GM12878 (cell line): ENCODE measurements at regions not wholly inside any gene's neighbourhood (a gene's known extent, or its start where the extent isn't known, plus 50 kb on each side); places are given as distances from the start of the nearest gene placed in this dataset.

Source experiments
- ATAC-seq: fragments of 200-7000 bp; cut with Tn5 transposase; 3 replicates; pipeline ENCODE4 v1.9.1; 2020; ENCODE audit warnings: mild to moderate bottlenecking, moderate library complexity
- BruUV-seq: library from RNA; stranded (reverse); fragments of 400-500 nt; replicated peaks from 2 replicates; lab custom pipeline; 2021; lab: Mats Ljungman, UMichigan
- CTCF ChIA-PET: fragments of 300-600 bp; sonication (Branson Sonifier 250); formaldehyde crosslinking; extraction: SDS; loops from one replicate; lab custom pipeline; 2021; ENCODE audit warnings: inconsistent platforms; lab: Yijun Ruan, JAX
- POLR2A ChIA-PET: fragments of 350-600 bp; formaldehyde crosslinking; extraction: SDS; loops from one replicate; lab custom pipeline; 2021; ENCODE audit warnings: inconsistent platforms; lab: Charles Lee
- RAD21 ChIA-PET: fragments of 300-600 bp; sonication (Branson Sonifier 250); formaldehyde crosslinking; loops from one replicate; lab custom pipeline; 2023; ENCODE audit warnings: antibody characterized with exemption; ENCODE audit not compliant: unreplicated experiment; lab: Charles Lee
- SMC1A ChIA-PET: fragments of 300-600 bp; sonication (Branson Sonifier 250); formaldehyde crosslinking; loops from one replicate; lab custom pipeline; 2023; ENCODE audit not compliant: unreplicated experiment, uncharacterized antibody; lab: Charles Lee
- DNase-seq: peaks from one replicate; pipeline ENCODE4 v3.0.0-alpha.2; 2011; ENCODE audit warnings: low read depth, low spot score
- FAIRE-seq: peaks from 3 replicates; lab custom pipeline; 2011; peaks lifted over from hg19 to GRCh38; lab: Jason Lieb, UNC
- H2AFZ ChIP-seq: 2 replicates; pipeline ENCODE4 v1.6.0; 2011; ENCODE audit warnings: low read depth, low read length, control low read depth; ENCODE audit not compliant: control insufficient read depth
- H3K27ac ChIP-seq: 2 replicates; pipeline ENCODE4 v1.5.1; 2011; ENCODE audit warnings: control low read depth; ENCODE audit not compliant: control insufficient read depth, insufficient read depth
- H3K27me3 ChIP-seq, 2 experiments: replicated peaks in 1 of 2; 2 replicates each; pipeline versions ENCODE4 v1.6.0 to v1.6.1; 2011; ENCODE audit warnings: low read length in 1 of 2; ENCODE audit not compliant: control insufficient read depth in 2 of 2, insufficient read depth in 2 of 2
- H3K36me3 ChIP-seq, 2 experiments: 2 replicates each; pipeline ENCODE4 v1.5.1; 2011; ENCODE audit warnings: low read length in 1 of 2; ENCODE audit not compliant: control insufficient read depth in 2 of 2, insufficient read depth in 2 of 2
- H3K4me1 ChIP-seq: 2 replicates; pipeline ENCODE4 v1.6.1; 2011; ENCODE audit warnings: mild to moderate bottlenecking, low read length, moderate library complexity, mixed read lengths; ENCODE audit not compliant: control insufficient read depth, insufficient read depth
- H3K4me2 ChIP-seq: 2 replicates; pipeline ENCODE4 v1.6.0; 2011; ENCODE audit warnings: control low read depth; ENCODE audit not compliant: control insufficient read depth, insufficient read depth
- H3K4me3 ChIP-seq: fragments of 200-600 bp; sonication (generic); 2 replicates; pipeline ENCODE4 v1.5.1; 2016
- H3K79me2 ChIP-seq: 2 replicates; pipeline ENCODE4 v1.6.0; 2011; ENCODE audit warnings: low read length; ENCODE audit not compliant: control insufficient read depth, insufficient read depth
- H3K9ac ChIP-seq: 2 replicates; pipeline ENCODE4 v1.8.0; 2011; ENCODE audit warnings: low read length, control low read depth, mixed read lengths; ENCODE audit not compliant: control insufficient read depth, insufficient read depth
- H3K9me3 ChIP-seq: replicated peaks from 3 replicates; pipeline ENCODE4 v1.5.1; 2011; ENCODE audit warnings: mild to moderate bottlenecking, low read length; ENCODE audit not compliant: control insufficient read depth, insufficient read depth
- H4K20me1 ChIP-seq: 2 replicates; pipeline ENCODE4 v1.6.0; 2011; ENCODE audit not compliant: control insufficient read depth, insufficient read depth
- GABPA ChIP-seq: IDR thresholded peaks from 2 replicates; pipeline ENCODE4 v1.6.1; 2014; ENCODE audit warnings: antibody characterized with exemption, low read depth, mild to moderate bottlenecking, inconsistent platforms
- NFXL1 ChIP-seq: fragments of 450-650 bp; IDR thresholded peaks from 2 replicates; pipeline ENCODE4 v1.6.1; 2017; ENCODE audit warnings: antibody characterized with exemption, mild to moderate bottlenecking, borderline replicate concordance
- NFYB ChIP-seq: IDR thresholded peaks from 2 replicates; pipeline ENCODE4 v1.6.1; 2011; ENCODE audit warnings: low read depth, mild to moderate bottlenecking, low read length, improper control_type of control experiment, moderate library complexity; ENCODE audit not compliant: insufficient read depth
- POLR2AphosphoS5 ChIP-seq: IDR thresholded peaks from 2 replicates; pipeline ENCODE4 v1.6.1; 2011; ENCODE audit warnings: mild to moderate bottlenecking, low read length, inconsistent platforms
- SKIL ChIP-seq: fragments of 450-650 bp; IDR thresholded peaks from 2 replicates; pipeline ENCODE4 v1.6.1; 2017; ENCODE audit warnings: mild to moderate bottlenecking, low read depth, inconsistent platforms; ENCODE audit not compliant: poor library complexity, severe bottlenecking
- YBX1 ChIP-seq: fragments of 450-650 bp; IDR thresholded peaks from 2 replicates; pipeline ENCODE4 v1.6.1; 2016; ENCODE audit warnings: antibody characterized with exemption
- WGBS: methylation state at CpG from one replicate; pipeline ENCODE4 v1.1.6; 2016; ENCODE audit warnings: low lambda C conversion rate; ENCODE audit not compliant: insufficient replicate concordance, insufficient coverage; ENCODE audit errors: missing lambda C conversion rate; 5-methylcytosine and 5-hydroxymethylcytosine counted together
- in situ Hi-C: fragments of 300-500 bp; cut with MboI; formaldehyde crosslinking; loops from 9 replicates; pipeline ENCODE4 v1.14.3; 2018; ENCODE audit warnings: mixed read lengths
- intact Hi-C: fragments of 100-400 bp; cut with micrococcal nuclease; formaldehyde crosslinking; loops from one replicate; pipeline ENCODE4 v1.14.2; 2022; ENCODE audit not compliant: unreplicated experiment
- TF ChIP-seq, protein P1 (sequence below): IDR thresholded peaks from 2 replicates; pipeline ENCODE4 v1.6.1; 2012; ENCODE audit warnings: low read depth, low read length, improper control_type of control experiment
- TF ChIP-seq, protein P2 (sequence below): fragments of 450-650 bp; IDR thresholded peaks from 2 replicates; pipeline ENCODE4 v1.6.1; 2017; ENCODE audit warnings: mild to moderate bottlenecking, moderate library complexity

GRCh38 chr1:9181176-9181906 is 52.4 kb upstream of the GPR157 start (continued):
- no peak for TF ChIP-seq NFYB
- peak; percentile 40 for TF ChIP-seq SKIL
- TF ChIP-seq, protein P1, sequence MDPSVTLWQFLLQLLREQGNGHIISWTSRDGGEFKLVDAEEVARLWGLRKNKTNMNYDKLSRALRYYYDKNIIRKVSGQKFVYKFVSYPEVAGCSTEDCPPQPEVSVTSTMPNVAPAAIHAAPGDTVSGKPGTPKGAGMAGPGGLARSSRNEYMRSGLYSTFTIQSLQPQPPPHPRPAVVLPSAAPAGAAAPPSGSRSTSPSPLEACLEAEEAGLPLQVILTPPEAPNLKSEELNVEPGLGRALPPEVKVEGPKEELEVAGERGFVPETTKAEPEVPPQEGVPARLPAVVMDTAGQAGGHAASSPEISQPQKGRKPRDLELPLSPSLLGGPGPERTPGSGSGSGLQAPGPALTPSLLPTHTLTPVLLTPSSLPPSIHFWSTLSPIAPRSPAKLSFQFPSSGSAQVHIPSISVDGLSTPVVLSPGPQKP, result no peak
- no peak for TF ChIP-seq YBX1

GRCh38 chr1:9181990-9182783 is 52.4 kb upstream of the H6PD start:
- H3K9me3 ChIP-seq, result no peaks in the 10 kb centered on the region
- ChIA-PET RAD21 (interaction anchor here (0.5 to 1.0 kb wide), 3 partner anchors 12 to 60 kb away, joined by 3 read pairs; no protein-coding TSS in a partner anchor), POLR2A (interaction anchor here (0.6 to 0.9 kb wide), 2 partner anchors 10 to 52 kb away, joined by 4 to 5 read pairs; no protein-coding TSS in a partner anchor), CTCF (interaction anchor here (0.6 to 4.5 kb wide), 8 partner anchors 13 to 70 kb away, joined by 3 to 44 read pairs (median 13); no protein-coding TSS in a partner anchor), SMC1A (interaction anchor here (0.7 to 3.2 kb wide), 3 partner anchors 17 to 1222 kb away, joined by 3 to 12 read pairs (median 7); no protein-coding TSS in a partner anchor)
- FAIRE-seq (no peak), DNase-seq (no peak), ATAC-seq (peak; percentile 79)
- intact Hi-C loops, result loop anchor here (1.0 to 5.0 kb wide), 2 partner anchors 14 to 55 kb away; partner anchors contain the start of gene GPR157
- in situ Hi-C loops, result no loop called here
- H3K79me2 ChIP-seq, result peaks cover 66% of the 10 kb centered on the region
- no peaks in the 10 kb centered on the region for H3K27me3 ChIP-seq
- BruUV-seq, result TSS peak; percentile 47
- H3K36me3 ChIP-seq, result peaks cover 0 to 3% of the 10 kb centered on the region in 2 experiments; a peak in 2 of 4 replicates
- WGBS, result 1% methylated on average over 62 of the region's 83 CpGs
- H3K27ac ChIP-seq, result peak overlapping the region; percentile 84
- peaks cover 17% of the 10 kb centered on the region for H3K4me1 ChIP-seq
- peak overlapping the region; percentile 90 for H3K9ac ChIP-seq
- peak overlapping the region; percentile 44 for H3K4me2 ChIP-seq
- H4K20me1 ChIP-seq, result no peaks in the 10 kb centered on the region; the same call in 1 of the 2 replicates
- peak overlapping the region; percentile 90 for H3K4me3 ChIP-seq
- peak overlapping the region; percentile 83 for H2AFZ ChIP-seq
- TF ChIP-seq, protein P2, sequence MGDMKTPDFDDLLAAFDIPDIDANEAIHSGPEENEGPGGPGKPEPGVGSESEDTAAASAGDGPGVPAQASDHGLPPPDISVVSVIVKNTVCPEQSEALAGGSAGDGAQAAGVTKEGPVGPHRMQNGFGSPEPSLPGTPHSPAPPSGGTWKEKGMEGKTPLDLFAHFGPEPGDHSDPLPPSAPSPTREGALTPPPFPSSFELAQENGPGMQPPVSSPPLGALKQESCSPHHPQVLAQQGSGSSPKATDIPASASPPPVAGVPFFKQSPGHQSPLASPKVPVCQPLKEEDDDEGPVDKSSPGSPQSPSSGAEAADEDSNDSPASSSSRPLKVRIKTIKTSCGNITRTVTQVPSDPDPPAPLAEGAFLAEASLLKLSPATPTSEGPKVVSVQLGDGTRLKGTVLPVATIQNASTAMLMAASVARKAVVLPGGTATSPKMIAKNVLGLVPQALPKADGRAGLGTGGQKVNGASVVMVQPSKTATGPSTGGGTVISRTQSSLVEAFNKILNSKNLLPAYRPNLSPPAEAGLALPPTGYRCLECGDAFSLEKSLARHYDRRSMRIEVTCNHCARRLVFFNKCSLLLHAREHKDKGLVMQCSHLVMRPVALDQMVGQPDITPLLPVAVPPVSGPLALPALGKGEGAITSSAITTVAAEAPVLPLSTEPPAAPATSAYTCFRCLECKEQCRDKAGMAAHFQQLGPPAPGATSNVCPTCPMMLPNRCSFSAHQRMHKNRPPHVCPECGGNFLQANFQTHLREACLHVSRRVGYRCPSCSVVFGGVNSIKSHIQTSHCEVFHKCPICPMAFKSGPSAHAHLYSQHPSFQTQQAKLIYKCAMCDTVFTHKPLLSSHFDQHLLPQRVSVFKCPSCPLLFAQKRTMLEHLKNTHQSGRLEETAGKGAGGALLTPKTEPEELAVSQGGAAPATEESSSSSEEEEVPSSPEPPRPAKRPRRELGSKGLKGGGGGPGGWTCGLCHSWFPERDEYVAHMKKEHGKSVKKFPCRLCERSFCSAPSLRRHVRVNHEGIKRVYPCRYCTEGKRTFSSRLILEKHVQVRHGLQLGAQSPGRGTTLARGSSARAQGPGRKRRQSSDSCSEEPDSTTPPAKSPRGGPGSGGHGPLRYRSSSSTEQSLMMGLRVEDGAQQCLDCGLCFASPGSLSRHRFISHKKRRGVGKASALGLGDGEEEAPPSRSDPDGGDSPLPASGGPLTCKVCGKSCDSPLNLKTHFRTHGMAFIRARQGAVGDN, result peak; percentile 45; the same call in 1 of the 2 replicates
- TF ChIP-seq NFXL1, result no peak
- TF ChIP-seq POLR2AphosphoS5, result peak; percentile 22
- TF ChIP-seq GABPA, result no peak
- no peak for TF ChIP-seq SKIL
